PC-9 (cell line): ENCODE measurements at regions not wholly inside any gene's neighbourhood (a gene's known extent, or its start where the extent isn't known, plus 50 kb on each side); places are given as distances from the start of the nearest gene placed in this dataset.

ENCODE experiments used
- EZH2 ChIP-seq: fragments of 200-600 bp; sonication (generic); IDR thresholded peaks from 2 replicates; pipeline ENCODE4 v1.8.0; 2017; ENCODE audit warnings: antibody characterized with exemption, low read depth
- TF ChIP-seq, protein P1 (sequence below): fragments of 200-600 bp; sonication (generic); conservative IDR thresholded peaks from 2 replicates; pipeline ENCODE4 v1.6.1; 2017; ENCODE audit warnings: mixed run types, antibody characterized with exemption, mild to moderate bottlenecking, moderate library complexity

DNA sequence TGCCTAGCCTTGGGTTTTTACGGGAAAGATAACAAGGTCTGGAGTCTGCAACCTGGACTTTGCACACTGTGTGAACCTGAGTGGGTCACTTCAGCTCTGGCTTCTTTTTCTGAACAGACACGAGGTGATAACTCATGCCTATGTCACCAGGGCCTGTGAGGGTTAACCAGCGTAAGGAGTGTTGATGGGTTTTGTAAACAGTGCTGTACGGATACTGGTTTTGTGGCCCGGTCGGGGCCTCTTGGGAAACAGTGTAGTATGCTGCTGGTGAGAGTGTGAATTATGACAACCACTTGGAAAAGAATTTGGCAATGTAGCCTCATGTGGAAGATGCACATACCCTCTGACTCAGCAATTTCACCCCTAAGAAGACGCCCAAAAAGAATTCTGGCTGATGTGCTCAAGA is 266.8 kb downstream of the MN1 start:
- TF ChIP-seq, protein P1, sequence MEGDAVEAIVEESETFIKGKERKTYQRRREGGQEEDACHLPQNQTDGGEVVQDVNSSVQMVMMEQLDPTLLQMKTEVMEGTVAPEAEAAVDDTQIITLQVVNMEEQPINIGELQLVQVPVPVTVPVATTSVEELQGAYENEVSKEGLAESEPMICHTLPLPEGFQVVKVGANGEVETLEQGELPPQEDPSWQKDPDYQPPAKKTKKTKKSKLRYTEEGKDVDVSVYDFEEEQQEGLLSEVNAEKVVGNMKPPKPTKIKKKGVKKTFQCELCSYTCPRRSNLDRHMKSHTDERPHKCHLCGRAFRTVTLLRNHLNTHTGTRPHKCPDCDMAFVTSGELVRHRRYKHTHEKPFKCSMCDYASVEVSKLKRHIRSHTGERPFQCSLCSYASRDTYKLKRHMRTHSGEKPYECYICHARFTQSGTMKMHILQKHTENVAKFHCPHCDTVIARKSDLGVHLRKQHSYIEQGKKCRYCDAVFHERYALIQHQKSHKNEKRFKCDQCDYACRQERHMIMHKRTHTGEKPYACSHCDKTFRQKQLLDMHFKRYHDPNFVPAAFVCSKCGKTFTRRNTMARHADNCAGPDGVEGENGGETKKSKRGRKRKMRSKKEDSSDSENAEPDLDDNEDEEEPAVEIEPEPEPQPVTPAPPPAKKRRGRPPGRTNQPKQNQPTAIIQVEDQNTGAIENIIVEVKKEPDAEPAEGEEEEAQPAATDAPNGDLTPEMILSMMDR = no peak
- no peak for TF ChIP-seq EZH2
